SJCRH30 (cell line): ENCODE measurements at regions not wholly inside any gene's neighbourhood (a gene's known extent, or its start where the extent isn't known, plus 50 kb on each side); places are given as distances from the start of the nearest gene placed in this dataset.
A peak's percentile ranks its signal among the peaks of the same experiment; 100 is the strongest.

ENCODE experiments used
- DNase-seq, 2 experiments: peaks; one replicate each; pipeline ENCODE4 v3.0.0-alpha.2; 2015 to 2020
- H3K27ac ChIP-seq: fragments of 250-450 bp; sonication (Bioruptor Pico); 2 replicates; pipeline ENCODE4 v1.5.1; 2020; ENCODE audit warnings: mild to moderate bottlenecking, moderate library complexity
- H3K27me3 ChIP-seq: fragments of 250-450 bp; sonication (Bioruptor Pico); 2 replicates; pipeline ENCODE4 v1.5.1; 2020; ENCODE audit warnings: mild to moderate bottlenecking, moderate library complexity
- H3K36me3 ChIP-seq: fragments of 250-450 bp; sonication (Bioruptor Pico); 2 replicates; pipeline ENCODE4 v1.5.1; 2020; ENCODE audit warnings: mild to moderate bottlenecking, moderate library complexity
- H3K4me1 ChIP-seq: fragments of 250-450 bp; sonication (Bioruptor Pico); 2 replicates; pipeline ENCODE4 v1.5.1; 2020; ENCODE audit warnings: mild to moderate bottlenecking, moderate library complexity
- H3K4me3 ChIP-seq: fragments of 250-450 bp; sonication (Bioruptor Pico); 2 replicates; pipeline ENCODE4 v1.5.1; 2020; ENCODE audit warnings: mild to moderate bottlenecking, moderate library complexity
- H3K9me3 ChIP-seq: fragments of 250-450 bp; sonication (Bioruptor Pico); replicated peaks from 2 replicates; pipeline ENCODE4 v1.5.1; 2020; ENCODE audit warnings: mild to moderate bottlenecking, moderate library complexity

DNA sequence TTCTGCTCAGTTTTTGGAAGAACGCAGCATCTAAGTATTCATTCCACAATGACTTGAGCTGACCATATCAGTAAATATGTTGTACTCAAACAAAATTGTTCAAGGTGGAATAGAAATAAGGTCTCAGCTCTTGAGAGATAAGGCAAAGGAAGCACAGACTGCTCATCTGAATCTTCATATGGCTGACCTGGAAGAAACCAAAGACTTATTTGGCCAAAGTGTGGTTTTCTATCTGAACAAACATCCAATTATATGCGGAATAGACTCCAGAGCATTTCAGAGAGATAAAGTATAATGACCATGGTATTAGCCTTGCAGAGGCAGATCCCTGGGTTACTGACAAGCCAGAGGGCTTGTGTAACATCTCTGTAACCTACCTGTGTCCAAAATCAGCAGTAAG is 308.7 kb downstream of the CD83 start:
- Histone ChIP-seq H3K4me3 (no peak overlapping the region), H3K9me3 (no peaks in the 10 kb centered on the region), H3K4me1 (no peaks in the 10 kb centered on the region), H3K36me3 (no peaks in the 10 kb centered on the region), H3K27me3 (no peaks in the 10 kb centered on the region), H3K27ac (no peak overlapping the region)
- DNase-seq: no peak

- Histone ChIP-seq H3K4me1 (no peaks in the 10 kb centered on the region), H3K27me3 (no peaks in the 10 kb centered on the region), H3K36me3 (no peaks in the 10 kb centered on the region), H3K4me3 (no peak overlapping the region), H3K27ac (no peak overlapping the region), H3K9me3 (no peaks in the 10 kb centered on the region)
- no peak for DNase-seq
These were observed 310.7 kb downstream of the CD83 start for GRCh38 chr6:14428269-14428668.

DNA sequence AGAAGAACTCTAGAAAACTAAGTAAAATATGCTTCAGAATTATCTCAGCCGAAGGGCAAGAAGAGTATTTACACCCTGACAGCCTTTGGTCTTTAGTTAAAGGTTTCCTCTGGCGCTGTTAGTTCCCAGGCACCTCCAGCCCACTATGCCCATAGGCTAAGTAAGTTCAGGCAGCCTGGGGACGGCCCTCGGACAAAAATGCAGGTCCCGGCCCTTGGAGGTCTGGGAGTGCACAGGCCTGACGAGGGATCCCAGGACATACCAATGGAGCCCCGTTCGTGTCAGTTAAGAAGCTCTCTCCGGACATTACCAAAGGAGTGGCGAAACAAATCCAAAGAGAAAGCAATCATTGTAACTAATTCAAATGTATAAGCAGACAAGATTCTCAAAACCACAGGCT is 311.8 kb downstream of the CD83 start:
- Histone ChIP-seq H3K4me1 (no peaks in the 10 kb centered on the region), H3K27ac (no peak overlapping the region), H3K9me3 (no peaks in the 10 kb centered on the region), H3K4me3 (no peak overlapping the region), H3K27me3 (no peaks in the 10 kb centered on the region), H3K36me3 (no peaks in the 10 kb centered on the region)
- no peak for DNase-seq

DNA sequence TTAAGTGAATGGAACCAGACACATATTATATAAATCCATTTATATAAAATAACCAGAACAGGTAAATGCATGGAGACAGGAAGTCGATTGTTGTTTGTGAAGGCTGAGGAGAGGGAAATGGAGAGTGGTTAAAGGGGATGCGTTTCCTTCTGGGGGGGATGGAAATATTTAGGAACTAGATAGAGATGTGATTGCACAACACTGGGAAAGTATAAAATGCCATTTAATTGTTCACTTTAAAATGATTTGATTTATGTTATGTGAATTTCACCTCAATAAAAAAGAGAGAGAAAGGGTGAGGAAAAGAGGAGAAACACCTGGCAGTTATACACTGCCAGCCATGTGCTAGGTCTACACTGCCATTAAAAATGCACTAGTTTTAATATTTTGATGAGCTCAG is 312.6 kb downstream of the CD83 start:
- DNase-seq: no peak
- H3K27me3 ChIP-seq: no peaks in the 10 kb centered on the region
- H3K27ac ChIP-seq: no peak overlapping the region
- H3K9me3 ChIP-seq: no peaks in the 10 kb centered on the region
- no peaks in the 10 kb centered on the region for H3K4me1 ChIP-seq
- no peaks in the 10 kb centered on the region for H3K36me3 ChIP-seq
- H3K4me3 ChIP-seq: no peak overlapping the region

GRCh38 chr6:14431385-14432330 is 314.1 kb downstream of the CD83 start:
- no peak for DNase-seq
- Histone ChIP-seq H3K27ac (no peak overlapping the region), H3K27me3 (no peaks in the 10 kb centered on the region), H3K9me3 (no peaks in the 10 kb centered on the region), H3K4me1 (no peaks in the 10 kb centered on the region), H3K4me3 (no peak overlapping the region), H3K36me3 (no peaks in the 10 kb centered on the region)

GRCh38 chr6:14434916-14435690 is 317.5 kb downstream of the CD83 start:
- DNase-seq: peak in 1 of 2 experiments; percentile 2
- no peaks in the 10 kb centered on the region for H3K9me3 ChIP-seq

GRCh38 chr6:14436592-14437132 is 319.1 kb downstream of the CD83 start:
- DNase-seq: no peak
- Histone ChIP-seq H3K36me3 (no peaks in the 10 kb centered on the region), H3K27ac (no peak overlapping the region), H3K4me1 (no peaks in the 10 kb centered on the region), H3K9me3 (no peaks in the 10 kb centered on the region), H3K4me3 (no peak overlapping the region), H3K27me3 (no peaks in the 10 kb centered on the region)

More at GRCh38 chr6:14434916-14435690, 317.5 kb downstream of the CD83 start:
- Histone ChIP-seq H3K36me3 (no peaks in the 10 kb centered on the region), H3K27ac (no peak overlapping the region), H3K4me1 (no peaks in the 10 kb centered on the region), H3K4me3 (no peak overlapping the region), H3K27me3 (no peaks in the 10 kb centered on the region)

GRCh38 chr6:14439419-14439818 is 321.8 kb downstream of the CD83 start:
- H3K4me1 ChIP-seq: no peaks in the 10 kb centered on the region
- DNase-seq: no peak
- H3K27ac ChIP-seq: no peak overlapping the region
- no peak overlapping the region for H3K4me3 ChIP-seq
- no peaks in the 10 kb centered on the region for H3K36me3 ChIP-seq
- H3K9me3 ChIP-seq: no peaks in the 10 kb centered on the region
- H3K27me3 ChIP-seq: no peaks in the 10 kb centered on the region

DNA sequence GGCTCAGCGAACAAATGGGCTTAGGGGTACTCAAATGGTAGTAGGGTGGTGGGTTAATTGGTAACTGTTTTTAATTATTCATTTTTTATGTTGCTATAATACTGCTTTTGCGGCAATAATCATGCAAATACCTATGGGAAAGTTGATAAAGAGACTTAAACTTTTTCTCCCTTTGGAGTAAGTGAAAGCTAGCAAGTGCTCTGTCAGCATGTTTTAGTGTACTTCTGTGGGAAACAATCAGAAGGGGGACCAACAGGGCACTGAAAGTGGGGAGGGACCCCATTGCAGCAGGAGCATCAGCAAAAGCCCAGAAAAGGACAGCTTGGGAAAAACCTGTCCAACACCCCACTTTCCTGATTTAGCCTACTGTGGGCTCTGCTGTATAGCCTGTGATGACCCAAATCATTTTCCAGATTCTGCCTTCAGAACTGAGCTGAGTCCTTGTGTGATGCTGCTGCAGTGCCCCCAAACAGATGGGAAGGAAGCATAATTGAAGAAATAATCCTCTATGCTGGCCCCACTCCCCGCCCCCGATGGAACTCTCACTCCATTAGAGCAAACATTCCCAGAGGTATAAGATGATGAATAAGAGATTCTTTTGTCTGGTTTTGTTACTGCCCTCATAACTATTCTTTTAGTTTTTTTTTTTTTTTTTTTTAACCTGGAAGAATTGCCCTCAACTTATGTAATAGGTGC is 322.8 kb downstream of the CD83 start:
- Histone ChIP-seq H3K4me1 (no peaks in the 10 kb centered on the region), H3K27ac (no peak overlapping the region), H3K36me3 (no peaks in the 10 kb centered on the region), H3K4me3 (no peak overlapping the region), H3K27me3 (no peaks in the 10 kb centered on the region), H3K9me3 (no peaks in the 10 kb centered on the region)
- DNase-seq: no peak

GRCh38 chr6:14440940-14441781 is 323.6 kb downstream of the CD83 start:
- no peak for DNase-seq
- H3K27me3 ChIP-seq: no peaks in the 10 kb centered on the region

DNA sequence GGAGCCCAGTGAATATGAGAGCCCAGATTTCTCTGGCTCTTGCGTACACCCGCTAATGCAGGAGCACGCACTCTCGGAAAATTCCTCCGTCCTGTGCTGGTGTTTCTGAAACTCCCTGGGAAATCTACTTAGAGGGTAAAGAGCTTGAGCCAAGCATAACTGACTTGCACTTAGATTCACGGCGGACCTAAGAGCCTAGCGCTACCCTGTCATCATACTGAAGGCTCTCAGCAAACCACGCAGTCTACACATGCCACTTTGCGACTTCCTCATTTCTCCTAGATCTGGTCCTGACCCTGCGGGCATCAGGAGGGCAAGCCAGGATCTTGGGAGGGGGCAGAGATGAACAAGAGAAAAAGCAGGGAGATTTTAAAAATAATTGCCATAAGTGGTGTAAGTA is 324.7 kb downstream of the CD83 start:
- no peaks in the 10 kb centered on the region for H3K9me3 ChIP-seq
- no peak for DNase-seq

More at GRCh38 chr6:14440940-14441781, 323.6 kb downstream of the CD83 start:
- Histone ChIP-seq H3K4me3 (no peak overlapping the region), H3K4me1 (no peaks in the 10 kb centered on the region), H3K27ac (no peak overlapping the region), H3K9me3 (no peaks in the 10 kb centered on the region), H3K36me3 (no peaks in the 10 kb centered on the region)

GRCh38 chr6:14443629-14444268 is 326.2 kb downstream of the CD83 start:
- Histone ChIP-seq H3K4me3 (no peak overlapping the region), H3K27ac (no peak overlapping the region), H3K9me3 (no peaks in the 10 kb centered on the region), H3K4me1 (no peaks in the 10 kb centered on the region), H3K36me3 (no peaks in the 10 kb centered on the region), H3K27me3 (no peaks in the 10 kb centered on the region)
- no peak for DNase-seq

More for the DNA sequence above, 324.7 kb downstream of the CD83 start:
- no peaks in the 10 kb centered on the region for H3K27me3 ChIP-seq
- no peaks in the 10 kb centered on the region for H3K36me3 ChIP-seq
- no peak overlapping the region for H3K4me3 ChIP-seq
- H3K27ac ChIP-seq: no peak overlapping the region
- no peaks in the 10 kb centered on the region for H3K4me1 ChIP-seq

- DNase-seq: no peak
- Histone ChIP-seq H3K27ac (no peak overlapping the region), H3K9me3 (no peaks in the 10 kb centered on the region), H3K4me1 (no peaks in the 10 kb centered on the region), H3K4me3 (no peak overlapping the region), H3K27me3 (no peaks in the 10 kb centered on the region), H3K36me3 (no peaks in the 10 kb centered on the region)
These were observed 326.9 kb downstream of the CD83 start for GRCh38 chr6:14444295-14444972.
